NCI-H1048 (cell line): ENCODE measurements at regions not wholly inside any gene's neighbourhood (a gene's known extent, or its start where the extent isn't known, plus 50 kb on each side); places are given as distances from the start of the nearest gene placed in this dataset.

Source experiments
- DNase-seq: peaks from one replicate; lab custom pipeline; 2025; lab: John Stamatoyannopoulos, UW

DNA sequence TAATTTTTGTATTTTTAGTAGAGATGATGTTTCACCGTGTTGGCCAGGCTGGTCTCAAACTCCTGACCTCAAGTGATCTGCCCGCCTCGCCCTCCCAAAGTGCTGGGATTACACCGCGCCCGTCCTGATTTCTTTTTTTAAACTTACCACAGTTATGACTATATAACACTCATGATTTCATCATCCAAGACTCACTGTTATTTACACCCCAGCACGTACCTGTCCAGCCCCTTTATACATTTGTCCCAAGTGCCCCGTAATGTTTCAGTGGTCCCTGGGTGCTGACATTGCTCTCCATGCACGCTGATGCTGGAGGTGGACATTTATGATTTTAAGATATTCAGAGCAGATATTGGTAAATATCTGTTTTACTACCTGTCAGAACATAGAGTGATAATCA, 219.9 kb upstream of the GMDS start:
- no peak for DNase-seq

DNA sequence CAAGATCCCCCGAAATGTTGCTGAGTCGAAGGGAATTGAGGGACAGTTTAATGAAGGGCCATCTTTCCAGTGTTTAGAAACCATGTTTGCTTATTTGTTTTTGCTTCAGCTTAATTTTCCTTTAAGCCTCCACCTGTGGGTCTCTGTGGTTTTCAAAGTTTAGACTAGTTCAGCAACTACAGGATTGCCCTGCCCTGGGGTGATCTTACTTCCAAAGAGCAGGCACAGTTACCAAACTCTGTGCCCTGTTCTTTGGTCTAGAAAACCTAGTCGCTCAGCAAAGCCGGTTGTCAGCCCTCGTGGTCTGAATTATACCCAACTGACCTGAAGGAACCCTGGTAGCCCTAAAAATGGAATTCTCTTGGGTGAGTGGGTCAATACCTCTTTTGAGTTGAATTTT, 219.2 kb upstream of the GMDS start:
- no peak for DNase-seq

DNA sequence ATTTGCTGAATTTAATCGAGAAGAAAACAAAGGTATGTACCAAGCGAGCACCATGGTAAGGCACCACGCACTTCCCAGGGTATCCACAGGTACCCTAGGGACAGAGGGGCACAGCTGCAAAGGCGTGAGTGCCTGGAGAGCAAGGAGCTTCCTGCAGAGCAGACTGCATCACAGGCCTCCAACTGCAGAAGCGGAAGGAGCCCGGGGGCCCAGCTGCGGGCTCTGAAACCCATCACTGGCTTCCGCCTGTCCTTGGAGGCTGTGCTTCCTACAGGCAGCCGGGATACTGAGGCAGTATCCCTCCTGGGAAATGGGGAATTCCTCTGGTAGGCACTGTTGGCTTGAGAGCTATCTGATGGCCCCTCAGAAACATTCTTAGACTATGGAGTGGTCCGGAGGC, 217.4 kb upstream of the GMDS start:
- no peak for DNase-seq

DNA sequence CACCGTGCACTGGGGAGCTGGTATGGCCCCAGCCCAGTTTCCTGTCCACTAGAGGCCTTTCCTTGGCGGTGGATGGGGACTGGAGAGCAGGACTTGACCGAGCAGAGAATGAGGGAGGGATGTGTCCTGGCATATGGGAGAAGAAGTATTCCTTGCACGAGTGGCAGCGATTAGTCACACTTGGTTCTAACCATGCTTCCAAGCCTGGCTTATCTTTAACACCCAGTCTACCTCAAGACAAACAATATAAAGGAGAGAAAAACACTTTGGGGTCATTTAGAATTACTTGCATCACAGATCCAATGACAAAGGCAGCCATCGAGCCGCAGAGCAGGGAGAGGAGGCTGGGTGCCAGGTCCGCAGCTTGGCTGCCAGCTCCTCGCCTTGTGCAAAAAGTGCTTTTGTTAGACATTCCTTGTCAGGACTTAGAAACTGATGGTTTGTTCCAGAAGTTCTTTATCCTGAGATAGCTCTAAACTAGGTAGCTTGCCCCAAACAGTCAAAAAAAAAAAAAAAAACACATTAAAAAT, 214.9 kb upstream of the GMDS start:
- DNase-seq: no peak

DNA sequence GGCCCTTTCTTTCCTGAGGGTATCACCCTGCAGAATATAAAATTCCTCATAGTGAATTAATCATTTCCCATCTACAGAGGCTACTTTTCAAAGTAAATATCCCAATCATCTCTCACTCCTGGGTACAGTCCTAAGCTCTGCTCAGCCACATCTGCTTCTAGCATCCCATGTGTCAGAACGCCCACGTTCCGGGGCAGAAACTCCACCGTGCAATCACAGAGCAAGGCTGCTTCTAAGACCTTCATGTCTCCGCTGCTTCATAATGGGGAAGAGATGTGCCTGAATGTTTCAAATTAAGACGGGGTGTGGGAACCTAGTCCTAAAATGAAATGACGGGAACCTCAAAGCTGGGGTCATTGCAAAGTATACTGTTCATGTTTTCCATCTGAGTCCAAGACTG, 208.8 kb upstream of the GMDS start:
- DNase-seq: no peak

DNA sequence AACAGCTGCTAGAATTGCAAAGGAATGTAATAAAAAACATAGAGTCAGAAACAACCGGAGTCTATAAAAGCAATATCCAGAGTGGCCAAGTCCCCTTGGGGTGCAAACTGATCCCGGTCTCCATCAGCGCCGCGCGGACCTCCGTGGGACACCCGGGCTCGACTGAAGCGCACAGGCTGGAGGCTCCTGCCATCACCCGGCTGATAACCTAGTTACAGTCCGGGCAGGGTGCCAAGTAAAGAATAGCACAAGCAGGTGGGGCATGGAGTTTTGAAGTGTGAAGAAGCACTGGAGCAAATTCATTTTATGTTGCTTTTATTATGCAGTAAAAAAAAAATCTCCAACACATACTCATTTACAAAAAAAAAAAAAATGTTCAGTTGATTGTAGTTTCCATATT, 205.1 kb upstream of the GMDS start:
- DNase-seq: no peak

DNA sequence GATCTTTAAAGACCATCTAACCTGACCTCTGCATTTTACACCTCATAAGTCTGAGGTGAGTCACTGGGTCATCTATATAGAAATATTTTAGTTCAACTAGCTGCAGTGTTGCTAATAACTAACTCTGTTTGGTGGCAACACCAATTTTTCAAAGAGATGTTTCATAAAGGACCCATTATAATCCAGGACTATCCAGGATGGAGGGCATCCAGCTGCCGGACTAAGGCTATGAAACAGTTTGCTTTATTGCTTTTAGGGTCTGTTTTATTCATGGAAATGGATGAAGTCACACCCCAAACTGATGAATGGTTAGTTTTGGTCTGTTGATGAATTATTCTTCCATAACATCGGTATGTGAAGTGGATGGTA, 204.2 kb upstream of the GMDS start:
- no peak for DNase-seq

DNA sequence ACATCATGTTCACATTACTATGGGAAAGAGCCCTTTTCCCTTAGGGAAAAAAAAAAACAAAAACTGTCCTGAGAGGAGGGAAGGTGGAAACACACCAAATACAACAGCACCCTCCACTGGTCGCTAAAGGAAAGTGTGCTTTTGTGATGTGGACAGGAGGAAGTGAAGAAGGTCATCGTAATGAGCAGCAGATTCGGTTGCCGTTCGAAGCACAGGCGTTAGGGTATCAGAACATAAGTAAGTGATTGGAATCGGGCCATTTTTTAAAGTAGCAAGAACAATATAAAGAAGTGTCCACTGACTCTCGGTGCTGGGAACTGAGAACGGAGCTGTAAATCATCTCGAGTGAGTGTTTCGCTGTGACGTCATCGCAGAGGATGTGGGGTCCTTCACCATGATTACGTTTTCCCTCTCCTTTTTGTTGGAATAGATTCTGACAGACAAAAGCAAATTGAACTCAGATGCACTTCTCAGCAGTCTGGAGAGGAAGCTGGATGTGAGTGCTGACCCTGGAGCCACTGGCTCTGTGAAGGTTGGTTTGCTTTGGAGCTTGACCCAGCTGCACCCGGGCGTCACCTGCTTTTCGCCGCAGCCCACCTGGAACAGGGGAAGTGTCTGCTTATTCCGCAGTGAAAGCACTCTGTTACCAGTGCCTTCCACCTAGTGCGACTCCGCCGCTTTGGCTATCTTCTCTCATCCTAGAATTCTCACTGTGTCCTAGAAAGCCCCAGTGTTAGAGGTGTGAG, 203.6 kb upstream of the GMDS start:
- DNase-seq: no peak

DNA sequence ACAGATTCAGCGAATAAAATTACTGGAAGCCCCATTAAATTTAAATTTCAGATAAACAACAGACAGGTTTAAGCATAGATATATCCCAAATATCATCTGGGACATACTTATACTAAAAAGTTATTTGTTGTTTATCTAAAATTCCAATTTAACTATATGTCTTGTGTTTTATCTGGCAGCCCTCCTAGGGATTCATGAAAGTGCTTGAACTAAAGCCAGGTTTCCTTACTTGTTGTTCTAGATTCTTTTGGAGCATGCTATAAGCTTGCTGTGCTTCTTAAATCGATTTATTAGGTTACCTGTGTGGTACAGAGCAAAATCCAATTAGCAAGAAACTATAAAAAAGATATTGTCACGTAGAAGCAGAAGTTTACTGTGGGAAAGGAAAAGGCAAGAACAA, 202.5 kb upstream of the GMDS start:
- DNase-seq: no peak

DNA sequence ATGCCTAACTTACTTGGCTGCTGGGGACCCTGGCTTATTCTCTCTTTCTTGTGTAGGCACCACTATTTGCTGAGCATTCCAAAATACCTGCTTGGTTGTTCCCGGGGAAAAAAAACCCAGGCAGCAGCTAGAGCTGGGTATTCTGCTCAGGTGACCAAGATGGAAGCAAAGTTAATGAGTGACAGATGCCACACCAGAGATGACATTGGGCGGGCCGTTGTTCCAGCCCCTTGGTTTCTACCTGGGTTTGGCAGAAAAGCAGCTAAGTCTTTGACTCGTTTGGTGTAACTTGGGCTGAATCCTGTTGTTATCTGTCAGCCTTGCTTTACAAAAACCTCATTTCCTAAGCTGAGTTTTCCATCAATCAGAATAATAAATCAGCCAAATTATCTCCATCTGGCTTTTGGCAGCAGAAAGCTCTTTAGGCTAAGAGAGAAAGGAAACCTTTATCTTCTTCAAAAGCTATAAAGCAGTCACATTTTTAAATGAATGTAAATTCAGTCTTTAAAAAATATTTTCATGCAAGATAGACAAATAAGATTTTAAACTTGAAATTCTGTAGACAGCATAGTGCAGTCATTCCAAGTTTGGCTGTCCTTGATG, 202.0 kb upstream of the GMDS start:
- no peak for DNase-seq

DNA sequence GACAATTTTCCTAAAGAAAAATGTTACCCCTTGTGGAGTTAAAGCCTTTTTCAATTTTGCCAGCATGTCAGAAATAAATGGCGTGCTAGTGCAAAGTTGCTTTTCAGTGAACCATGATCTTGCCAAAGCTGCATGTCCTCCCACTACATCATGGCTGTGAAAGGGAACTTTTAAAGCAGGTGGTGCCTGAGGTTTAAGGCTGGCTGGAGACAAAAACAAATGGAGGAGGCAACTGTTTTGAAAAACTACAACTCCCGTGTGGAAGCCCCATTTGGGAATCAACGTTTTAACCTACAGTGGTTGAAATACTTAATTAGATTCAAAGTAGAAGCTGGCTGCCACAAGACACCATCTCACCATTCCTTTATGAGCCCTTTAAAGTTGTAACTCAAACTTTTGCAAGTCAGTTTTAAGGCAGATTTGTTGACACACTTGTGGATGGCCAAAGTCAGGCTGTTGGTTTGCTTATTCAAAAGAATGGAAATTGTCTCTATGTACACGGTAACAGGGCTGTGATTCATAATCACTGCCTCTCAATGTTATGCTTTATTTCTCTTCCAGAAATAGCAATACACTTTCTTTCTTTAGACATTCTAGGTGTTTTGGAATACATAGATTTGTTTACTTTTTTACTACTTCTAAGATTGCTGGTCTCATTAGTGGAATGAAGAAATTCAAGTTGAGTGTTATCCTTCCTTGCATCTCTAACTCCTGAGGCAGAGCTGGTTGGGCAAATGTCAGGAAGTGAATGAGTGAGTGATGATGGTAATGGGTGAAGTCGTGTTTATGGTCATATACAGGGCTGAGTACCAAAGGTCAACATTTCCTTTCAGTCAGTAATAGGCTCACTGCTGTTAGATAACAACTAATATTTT, 196.4 kb upstream of the GMDS start:
- no peak for DNase-seq

DNA sequence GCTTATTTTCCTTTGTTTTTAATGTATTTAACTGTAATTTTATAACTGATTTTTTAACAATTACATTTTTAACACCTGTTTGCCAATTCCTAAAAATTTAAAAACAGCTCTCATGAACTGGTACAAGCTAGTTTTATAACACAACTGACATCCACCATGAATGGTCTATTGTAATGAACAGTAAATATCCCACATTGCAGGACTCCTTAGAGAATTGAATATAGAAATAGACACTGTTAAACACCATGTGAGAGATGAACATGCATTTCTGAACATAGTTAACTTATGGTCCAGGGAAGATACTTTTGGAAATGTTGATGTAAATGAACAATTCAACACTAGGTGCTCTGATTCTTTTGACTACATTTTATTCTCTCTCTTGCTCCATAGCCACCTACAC, 195.1 kb upstream of the GMDS start:
- no peak for DNase-seq

DNA sequence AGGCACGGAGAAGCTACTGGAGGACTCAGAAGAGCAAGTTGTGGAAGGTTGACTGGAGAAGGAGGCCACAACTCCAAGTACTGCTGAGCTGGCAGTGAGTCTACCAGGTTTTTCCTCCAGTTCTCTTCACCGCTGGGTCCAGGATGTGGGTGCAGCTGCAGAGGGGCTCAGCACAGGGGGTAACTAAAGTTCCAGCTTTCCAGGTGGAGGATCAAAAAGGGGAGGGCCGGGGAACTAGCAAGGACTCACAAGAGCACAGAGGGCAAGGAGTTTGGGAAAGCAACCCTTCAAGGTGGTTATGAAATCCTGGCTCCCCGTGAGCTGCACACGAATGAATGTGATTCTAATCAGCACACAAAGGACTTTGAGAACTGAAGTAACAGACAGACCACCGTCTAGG, 194.2 kb upstream of the GMDS start:
- no peak for DNase-seq

DNA sequence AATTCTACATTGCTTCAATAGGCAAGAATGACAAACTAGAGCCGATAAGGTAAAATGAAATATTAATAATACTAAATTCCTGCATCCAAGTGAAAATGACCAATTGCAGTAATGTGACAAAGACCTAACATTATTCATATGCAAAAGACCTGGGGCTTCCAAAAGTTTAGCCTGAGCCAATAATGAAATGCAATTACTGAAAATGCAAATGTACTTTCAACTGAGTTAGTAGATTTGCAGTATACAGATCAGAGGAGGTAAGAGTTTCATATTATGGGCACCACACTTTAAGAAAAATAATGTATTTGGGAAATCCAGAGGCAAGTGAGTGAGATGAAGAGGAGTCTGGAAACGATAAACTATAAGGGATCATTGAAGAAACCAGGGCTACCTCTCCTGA, 193.7 kb upstream of the GMDS start:
- DNase-seq: no peak

DNA sequence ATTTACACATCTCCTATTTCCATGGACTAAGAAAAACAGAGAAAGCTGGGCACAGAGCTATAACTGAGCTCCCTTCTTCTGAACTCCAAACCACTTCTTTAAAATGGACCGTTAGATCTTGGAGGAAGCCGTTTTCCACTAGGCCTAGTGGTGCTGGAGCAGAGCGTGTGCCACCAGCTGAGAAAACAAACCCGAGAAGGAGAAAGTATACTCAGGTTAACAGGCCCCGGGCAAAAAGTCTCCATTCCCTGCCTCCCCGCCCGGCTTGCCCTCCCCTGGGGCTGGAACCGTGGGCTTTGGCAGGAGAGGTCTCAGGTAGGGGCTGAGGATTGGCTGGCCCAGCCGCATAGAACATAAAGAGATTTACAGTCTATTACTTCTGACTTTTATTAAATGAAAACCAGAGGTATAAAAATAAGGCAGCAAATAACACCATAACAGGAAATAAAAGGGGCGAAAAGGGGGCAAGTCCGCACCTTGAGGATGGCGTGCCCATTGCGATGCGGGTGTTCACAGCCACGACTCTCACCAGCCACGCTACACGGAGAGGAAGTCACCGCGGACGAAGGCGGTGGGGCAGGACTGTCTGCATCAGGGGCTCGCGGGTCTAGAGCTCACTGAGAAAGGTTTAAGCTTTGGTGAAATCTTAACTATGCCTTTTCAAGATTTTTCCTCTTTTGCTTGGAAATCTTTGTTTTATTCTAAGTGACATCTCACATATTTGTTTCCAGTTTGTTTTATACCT, 191.2 kb upstream of the GMDS start:
- DNase-seq: no peak

DNA sequence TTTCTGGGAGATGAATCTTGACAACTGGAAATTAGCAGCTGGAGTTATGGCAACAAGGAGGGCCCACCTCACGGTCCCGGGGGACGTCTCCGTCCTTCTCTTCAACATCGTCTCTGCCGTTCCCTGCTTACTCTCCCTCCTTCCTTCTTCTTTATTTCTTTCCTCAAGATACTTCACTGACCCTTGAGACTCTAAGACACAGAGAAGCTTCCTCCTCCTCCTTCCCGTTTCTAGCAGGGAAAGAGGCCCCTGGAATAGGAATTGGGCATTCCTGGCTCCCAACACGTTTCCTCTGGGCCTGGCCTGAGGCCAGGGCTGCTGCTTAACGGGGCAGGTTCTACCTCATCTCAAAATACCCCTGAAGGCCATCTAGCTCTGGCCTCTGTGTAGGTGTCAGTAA, 189.9 kb upstream of the GMDS start:
- DNase-seq: no peak

DNA sequence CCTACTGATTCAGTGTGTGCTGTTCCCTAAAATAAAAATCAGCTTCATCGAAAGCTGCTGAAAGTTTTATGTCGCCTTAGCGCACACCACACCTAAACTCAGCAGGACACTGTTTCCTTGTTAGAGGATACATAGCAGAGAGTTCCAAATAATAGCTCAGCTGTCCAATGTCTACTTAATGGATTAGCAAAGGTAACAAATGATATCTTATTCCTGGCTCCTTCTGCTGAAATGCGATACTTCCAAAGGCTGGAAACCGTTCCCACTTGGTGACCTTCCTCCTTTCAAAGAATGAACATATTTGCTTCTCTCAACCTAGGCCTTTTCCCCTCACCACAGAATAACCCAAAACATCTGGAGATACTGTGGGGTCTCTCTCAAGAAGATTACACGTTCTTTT, 189.5 kb upstream of the GMDS start:
- no peak for DNase-seq

DNA sequence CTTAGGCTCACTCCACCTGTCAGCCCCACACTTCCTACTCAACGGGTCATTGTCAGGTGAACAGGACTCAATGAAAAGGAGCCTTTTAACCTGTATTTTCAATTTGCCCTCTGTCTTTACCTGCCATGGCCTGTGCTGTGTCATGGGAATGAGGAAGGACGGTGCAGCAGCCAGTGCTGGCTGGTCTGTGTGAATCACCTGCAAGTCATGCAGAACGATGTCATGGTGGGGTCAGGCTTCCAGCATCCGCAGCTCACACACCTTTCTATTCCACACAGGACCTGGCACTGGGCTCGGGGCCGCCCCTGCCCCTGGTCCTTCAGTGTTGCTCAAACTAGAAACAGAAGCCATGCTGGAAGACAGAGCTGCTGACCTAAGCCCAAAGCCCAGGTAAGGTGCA, 188.7 kb upstream of the GMDS start:
- no peak for DNase-seq

DNA sequence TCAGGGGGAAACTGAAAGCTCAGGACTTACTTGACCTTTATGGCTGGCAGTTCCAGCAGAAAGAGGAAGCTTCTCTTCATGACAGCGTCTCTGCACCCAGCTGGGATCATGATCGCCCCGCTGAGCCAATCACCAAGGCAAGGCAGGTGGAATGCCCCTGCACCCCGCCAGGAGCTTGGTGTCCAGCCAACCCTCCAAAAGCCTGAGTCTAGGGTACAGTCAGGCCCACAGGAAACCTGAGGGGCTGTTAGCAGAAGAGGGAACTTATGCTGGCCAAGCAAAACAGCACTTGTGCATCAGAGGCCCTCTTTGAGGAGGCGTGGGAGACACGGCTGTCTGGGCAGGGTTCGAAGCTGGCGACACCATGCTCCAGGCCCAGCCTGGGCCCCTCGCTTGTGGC, 188.3 kb upstream of the GMDS start:
- no peak for DNase-seq

DNA sequence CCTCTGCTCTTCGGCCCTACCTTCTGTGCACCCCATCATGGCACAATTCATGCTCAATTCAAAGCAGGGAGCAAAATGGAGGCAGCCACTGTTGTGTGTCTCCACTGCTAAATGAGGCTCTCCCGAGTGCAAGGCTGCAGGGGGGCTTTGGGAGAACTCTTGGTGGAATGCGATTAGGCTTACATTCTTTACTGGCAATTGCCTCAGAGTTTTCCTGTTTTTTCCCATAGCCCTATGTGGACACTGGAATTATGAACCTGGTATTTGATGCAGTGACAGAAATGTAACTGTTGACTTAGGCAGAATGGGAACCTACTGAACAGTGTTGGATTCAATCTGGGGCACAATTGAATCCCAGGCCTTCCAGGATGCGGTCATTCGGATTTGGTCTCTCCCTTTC, 187.9 kb upstream of the GMDS start:
- no peak for DNase-seq

DNA sequence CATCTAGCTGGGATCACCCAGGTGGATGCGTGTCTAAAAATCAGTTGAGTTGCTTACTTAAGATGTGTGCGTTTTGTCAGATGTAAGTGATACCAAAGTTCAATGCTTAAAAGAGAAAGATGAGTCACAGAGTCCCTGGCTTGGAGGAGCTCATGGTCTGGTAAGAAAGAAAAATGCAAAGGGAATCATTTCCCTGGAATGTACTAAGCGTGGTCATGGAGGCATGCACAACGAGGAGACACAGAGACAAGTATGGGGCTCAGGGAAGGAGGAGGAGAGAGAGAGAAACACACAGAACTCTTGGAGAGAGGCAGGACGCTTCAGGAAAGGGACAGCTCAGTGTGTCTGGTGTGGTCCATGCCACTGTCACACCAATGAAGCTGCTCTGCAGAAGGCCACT, 186.9 kb upstream of the GMDS start:
- DNase-seq: no peak

DNA sequence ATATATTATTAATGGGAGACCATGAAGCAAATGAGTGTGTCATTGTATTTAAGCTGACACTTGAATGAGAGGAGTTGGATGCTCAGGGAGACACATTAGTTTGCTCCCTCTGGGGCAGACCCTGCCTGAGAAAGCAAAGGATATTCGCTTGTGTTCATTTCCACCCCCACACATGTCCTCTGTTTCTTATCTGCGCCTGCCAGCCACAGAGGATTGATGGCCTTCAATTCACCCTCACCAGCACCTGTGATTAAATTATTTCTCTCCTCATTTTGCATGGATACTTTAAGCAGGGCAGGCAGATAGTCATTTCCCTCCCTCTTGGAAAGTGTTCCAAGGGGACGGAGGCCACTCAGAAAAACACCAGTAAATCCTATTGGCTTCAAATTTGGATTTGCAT, 185.2 kb upstream of the GMDS start:
- DNase-seq: no peak
